Activated CD4-positive, alpha-beta T cell treated with anti-CD3 and anti-CD28 coated beads, Interleukin-2, Interleukin-6, amounts not matched to agents 100 ng/mL and 50 ng/mL, durations not matched to agents 16 hours and 8 hours (primary cell): ENCODE measurements at regions not wholly inside any gene's neighbourhood (a gene's known extent, or its start where the extent isn't known, plus 50 kb on each side); places are given as distances from the start of the nearest gene placed in this dataset.

Source experiments
- DNase-seq: peaks from one replicate; pipeline ENCODE4 v3.0.0-alpha.2; 2020

DNA sequence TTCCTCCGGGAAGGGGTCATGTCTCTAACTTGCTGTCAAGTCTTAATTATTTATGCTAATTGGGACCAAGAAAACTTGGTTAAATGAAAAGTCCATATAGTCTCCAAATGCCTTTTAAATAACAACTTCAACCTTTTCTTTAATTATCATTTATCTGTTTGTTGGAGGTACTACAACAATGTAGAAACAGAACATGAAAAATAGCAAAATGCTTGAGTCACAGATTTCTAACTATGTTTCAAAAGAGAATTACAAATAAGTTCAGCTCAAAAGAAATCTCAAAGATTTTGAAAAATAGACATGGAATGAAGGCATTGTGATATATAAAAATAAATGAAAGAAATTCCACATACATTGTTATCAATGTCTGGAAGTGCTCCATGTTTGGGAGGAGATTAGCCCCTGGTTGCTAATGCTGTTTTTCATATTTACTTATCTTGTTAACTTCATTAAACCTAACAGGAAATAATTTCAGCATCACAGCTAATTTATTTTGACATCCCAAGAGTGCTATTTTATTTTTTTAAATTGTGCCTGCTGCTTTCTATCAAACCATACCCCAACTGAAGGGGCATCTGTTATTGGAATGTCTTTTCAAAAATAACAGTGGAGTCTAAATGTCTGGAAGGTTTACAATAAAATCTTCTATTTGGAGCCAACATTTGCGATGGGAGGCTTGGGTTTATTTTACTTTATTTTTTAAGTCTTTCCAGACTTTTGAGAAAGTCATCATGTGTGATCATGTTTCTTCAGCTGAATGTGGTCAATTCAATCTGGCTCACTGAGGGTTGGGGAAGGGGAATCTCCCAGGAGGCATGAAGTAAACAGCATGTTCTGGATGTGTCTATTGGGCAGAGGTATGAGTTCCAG, 53.1 kb upstream of the ANKRD55 start:
- DNase-seq, result no peak

GRCh38 chr5:56282951-56283350, 49.8 kb upstream of the ANKRD55 start:
- DNase-seq, result no peak
